ENCODE measurements at regions not wholly inside any gene's neighbourhood (a gene's known extent, or its start where the extent isn't known, plus 50 kb on each side); places are given as distances from the start of the nearest gene placed in this dataset.

DNA sequence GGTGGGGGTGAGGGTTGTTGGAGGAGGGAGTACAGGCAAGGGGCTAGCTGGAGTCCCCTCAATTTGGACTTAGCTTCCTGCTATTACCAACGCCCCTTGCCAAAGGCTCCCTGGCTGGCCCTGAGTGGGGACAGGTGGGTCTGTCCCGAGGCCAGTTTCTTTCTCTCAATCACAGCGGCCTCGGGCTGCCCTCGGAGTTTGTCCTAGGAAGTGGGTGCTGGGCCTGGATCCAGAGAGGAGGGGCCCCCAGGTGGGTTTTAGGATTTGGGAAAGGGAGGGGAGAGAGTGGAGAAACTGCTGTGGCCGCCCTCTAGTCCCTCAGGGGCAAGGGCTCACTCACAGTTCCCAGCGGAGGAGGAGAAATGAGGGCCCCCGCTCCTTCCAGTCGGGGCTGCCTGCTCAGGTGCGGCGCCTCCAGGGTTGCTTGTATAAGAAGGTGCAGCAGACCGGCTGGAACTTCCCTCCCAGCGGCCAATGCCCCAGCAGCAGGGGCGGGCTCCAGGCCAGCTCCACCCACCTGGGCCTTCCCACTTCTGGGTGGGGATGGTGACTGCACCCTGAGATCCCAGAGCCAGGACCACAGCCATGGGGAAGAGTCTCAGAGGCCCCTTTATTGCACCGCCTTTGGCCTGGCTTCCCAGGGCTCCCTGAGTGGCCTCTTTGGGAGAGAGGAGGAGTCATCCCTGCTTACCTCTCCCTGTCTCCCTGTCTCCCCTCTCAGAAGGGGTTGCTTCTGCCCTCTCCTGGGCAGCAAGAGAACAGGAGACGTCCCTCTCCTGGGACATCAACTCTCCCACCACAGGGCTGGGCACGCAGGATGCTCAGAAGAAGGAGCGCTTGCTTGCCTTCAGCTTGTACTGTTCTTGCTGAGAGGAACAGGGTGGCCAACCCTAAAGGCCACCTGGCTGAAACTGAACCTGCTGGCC is 112.0 kb upstream of the SMURF2 start (continued):
- TF ChIP-seq NFRKB (IDR thresholded peaks at IDR 0.05) (no peak), SOX6 (IDR thresholded peaks at IDR 0.05) (no peak), SOX6 (CRISPR knock-in tag; IDR thresholded peaks at IDR 0.05) (peak; percentile 46; the same call in 1 of the 2 replicates), ZSCAN9 (CRISPR knock-in tag; IDR thresholded peaks at IDR 0.05; ENCODE audit: borderline replicate concordance) (no peak), ZNF552 (CRISPR knock-in tag; IDR thresholded peaks at IDR 0.05; ENCODE audit: borderline replicate concordance) (no peak), ZNF605 (CRISPR knock-in tag; IDR thresholded peaks at IDR 0.05) (peak; percentile 74; the same call in 1 of the 2 replicates), ZNF234 (CRISPR knock-in tag; conservative IDR thresholded peaks at IDR 0.05) (no peak), WIZ (CRISPR knock-in tag; IDR thresholded peaks at IDR 0.05) (no peak)
- TF ChIP-seq, protein P1, sequence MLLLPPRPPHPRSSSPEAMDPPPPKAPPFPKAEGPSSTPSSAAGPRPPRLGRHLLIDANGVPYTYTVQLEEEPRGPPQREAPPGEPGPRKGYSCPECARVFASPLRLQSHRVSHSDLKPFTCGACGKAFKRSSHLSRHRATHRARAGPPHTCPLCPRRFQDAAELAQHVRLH (CRISPR knock-in tag; IDR thresholded peaks at IDR 0.05; ENCODE audit: borderline replicate concordance, low read depth), result no peak; the same call in 1 of the 2 replicates

DNA sequence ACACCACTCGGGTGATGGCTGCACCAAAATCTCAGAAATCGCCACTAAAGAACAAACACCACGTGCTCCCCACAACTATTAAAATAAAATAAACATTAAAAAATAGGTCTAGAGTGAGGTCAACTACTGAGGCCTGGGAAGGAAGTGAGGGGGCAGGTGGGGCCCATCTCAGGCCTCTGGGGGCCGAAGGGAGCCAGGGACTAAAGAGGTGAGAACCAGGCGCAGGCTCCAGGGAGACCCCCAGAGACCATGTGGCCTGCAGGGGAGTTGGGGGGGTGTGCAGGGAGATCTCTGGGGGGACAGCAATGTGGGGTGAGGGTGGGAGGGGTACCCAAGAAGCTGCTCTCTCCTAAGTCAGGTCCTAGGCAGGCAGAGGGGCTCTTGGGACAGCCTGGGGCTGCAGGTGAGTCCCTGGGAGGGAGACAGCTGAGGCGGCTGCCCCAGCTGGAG is 111.3 kb upstream of the SMURF2 start:
- peaks cover 13% of the 10 kb centered on the region for H3K79me2 ChIP-seq (ENCODE audit: insufficient read depth, low read length)
- no peaks in the 10 kb centered on the region for H3K36me3 ChIP-seq (replicated peaks in 1 of 2; ENCODE audit: control insufficient read depth in 1 of 2, insufficient read depth in 2 of 2, low read length in 2 of 2)
- WGBS (ENCODE audit: low lambda C conversion rate), result 2% methylated on average over 6 of the region's 6 CpGs
- no peak for DNase-seq (ENCODE audit: low spot score)
- intact Hi-C loops (cut with micrococcal nuclease; ENCODE audit: unreplicated experiment) (loop anchor here (5.0 kb wide), 1 partner anchor 111 kb away; the partner anchor contains the start of gene SMURF2), in situ Hi-C loops (cut with HindIII; ENCODE audit: extremely low pct_ligation_motif_present, low pct_unique_long_range_greater_than_20kb) (no loop called here)
- BruUV-seq (replicated peaks), result no TSS peak
- FAIRE-seq, result no peak
- H2AFZ ChIP-seq (ENCODE audit: low read length), result no peak overlapping the region
- TF ChIP-seq, protein P2, sequence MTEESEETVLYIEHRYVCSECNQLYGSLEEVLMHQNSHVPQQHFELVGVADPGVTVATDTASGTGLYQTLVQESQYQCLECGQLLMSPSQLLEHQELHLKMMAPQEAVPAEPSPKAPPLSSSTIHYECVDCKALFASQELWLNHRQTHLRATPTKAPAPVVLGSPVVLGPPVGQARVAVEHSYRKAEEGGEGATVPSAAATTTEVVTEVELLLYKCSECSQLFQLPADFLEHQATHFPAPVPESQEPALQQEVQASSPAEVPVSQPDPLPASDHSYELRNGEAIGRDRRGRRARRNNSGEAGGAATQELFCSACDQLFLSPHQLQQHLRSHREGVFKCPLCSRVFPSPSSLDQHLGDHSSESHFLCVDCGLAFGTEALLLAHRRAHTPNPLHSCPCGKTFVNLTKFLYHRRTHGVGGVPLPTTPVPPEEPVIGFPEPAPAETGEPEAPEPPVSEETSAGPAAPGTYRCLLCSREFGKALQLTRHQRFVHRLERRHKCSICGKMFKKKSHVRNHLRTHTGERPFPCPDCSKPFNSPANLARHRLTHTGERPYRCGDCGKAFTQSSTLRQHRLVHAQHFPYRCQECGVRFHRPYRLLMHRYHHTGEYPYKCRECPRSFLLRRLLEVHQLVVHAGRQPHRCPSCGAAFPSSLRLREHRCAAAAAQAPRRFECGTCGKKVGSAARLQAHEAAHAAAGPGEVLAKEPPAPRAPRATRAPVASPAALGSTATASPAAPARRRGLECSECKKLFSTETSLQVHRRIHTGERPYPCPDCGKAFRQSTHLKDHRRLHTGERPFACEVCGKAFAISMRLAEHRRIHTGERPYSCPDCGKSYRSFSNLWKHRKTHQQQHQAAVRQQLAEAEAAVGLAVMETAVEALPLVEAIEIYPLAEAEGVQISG (CRISPR knock-in tag; IDR thresholded peaks at IDR 0.05), result 0 out of 2 replicates have a peak, but pooled peaks have one; percentile 3
- no peak for TF ChIP-seq ZNF501 (CRISPR knock-in tag; IDR thresholded peaks at IDR 0.05)
- TF ChIP-seq, protein P3, sequence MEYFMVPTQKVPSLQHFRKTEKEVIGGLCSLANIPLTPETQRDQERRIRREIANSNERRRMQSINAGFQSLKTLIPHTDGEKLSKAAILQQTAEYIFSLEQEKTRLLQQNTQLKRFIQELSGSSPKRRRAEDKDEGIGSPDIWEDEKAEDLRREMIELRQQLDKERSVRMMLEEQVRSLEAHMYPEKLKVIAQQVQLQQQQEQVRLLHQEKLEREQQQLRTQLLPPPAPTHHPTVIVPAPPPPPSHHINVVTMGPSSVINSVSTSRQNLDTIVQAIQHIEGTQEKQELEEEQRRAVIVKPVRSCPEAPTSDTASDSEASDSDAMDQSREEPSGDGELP (IDR thresholded peaks at IDR 0.05; ENCODE audit: borderline replicate concordance, low read depth), result 0 out of 2 replicates have a peak, but pooled peaks have one; percentile 28
- TF ChIP-seq ZNF563 (CRISPR knock-in tag; IDR thresholded peaks at IDR 0.05), result 0 out of 2 replicates have a peak, but pooled peaks have one; percentile 22
- TF ChIP-seq, protein P4, sequence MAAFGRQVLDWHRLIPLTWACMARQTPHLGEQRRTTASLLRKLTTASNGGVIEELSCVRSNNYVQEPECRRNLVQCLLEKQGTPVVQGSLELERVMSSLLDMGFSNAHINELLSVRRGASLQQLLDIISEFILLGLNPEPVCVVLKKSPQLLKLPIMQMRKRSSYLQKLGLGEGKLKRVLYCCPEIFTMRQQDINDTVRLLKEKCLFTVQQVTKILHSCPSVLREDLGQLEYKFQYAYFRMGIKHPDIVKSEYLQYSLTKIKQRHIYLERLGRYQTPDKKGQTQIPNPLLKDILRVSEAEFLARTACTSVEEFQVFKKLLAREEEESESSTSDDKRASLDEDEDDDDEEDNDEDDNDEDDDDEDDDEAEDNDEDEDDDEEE (CRISPR knock-in tag; IDR thresholded peaks at IDR 0.05), result 0 out of 2 replicates have a peak, but pooled peaks have one; percentile 15
- no peak for TF ChIP-seq SAP130 (CRISPR knock-in tag; IDR thresholded peaks at IDR 0.05; ENCODE audit: low read depth)
- no peak for TF ChIP-seq ZNF703 (CRISPR knock-in tag; IDR thresholded peaks at IDR 0.05; ENCODE audit: borderline replicate concordance)
- no peak for TF ChIP-seq KLF12 (CRISPR knock-in tag; IDR thresholded peaks at IDR 0.05; ENCODE audit: borderline replicate concordance)
- TF ChIP-seq ZNF124 (CRISPR knock-in tag; IDR thresholded peaks at IDR 0.05), result 0 out of 2 replicates have a peak, but pooled peaks have one; percentile 3
- ATAC-seq, result peak; percentile 17
- POLR2A ChIA-PET, result interaction anchor here (0.7 to 3.0 kb wide), 5 partner anchors 10 to 277 kb away, joined by 3 to 11 read pairs (median 5); partner anchors contain the start of gene POLG2
- no peaks in the 10 kb centered on the region for H3K27me3 ChIP-seq (ENCODE audit: control insufficient read depth in 1 of 2, insufficient read depth in 2 of 2, low read length in 2 of 2)
- CTCF ChIA-PET (ENCODE audit: low intra/inter-chr PET ratio, low total read pairs), result no interaction called here
- peak overlapping the region; percentile 61 for H3K27ac ChIP-seq (ENCODE audit: extremely low read length, insufficient read depth, low read length)
- H3K9me3 ChIP-seq (ENCODE audit: low read length), result no peaks in the 10 kb centered on the region
- peak overlapping the region; percentile 77 to 92 (median 88) for H3K4me3 ChIP-seq (replicated peaks in 1 of 3; ENCODE audit: insufficient read depth in 1 of 3, low read depth in 2 of 3, low read length in 3 of 3)
- peak overlapping the region; percentile 72 for H3K9ac ChIP-seq (ENCODE audit: insufficient read depth, low read depth, low read length)
- H3K4me2 ChIP-seq (ENCODE audit: low read depth, low read length), result peak overlapping the region; percentile 98
- H3K4me1 ChIP-seq (ENCODE audit: insufficient read depth, low read length), result peaks cover 49% of the 10 kb centered on the region
- no peaks in the 10 kb centered on the region for H4K20me1 ChIP-seq (ENCODE audit: insufficient read depth, low read length)

Measured in HepG2 (cell line).